Endothelial cell of umbilical vein (primary cell): ENCODE measurements at regions not wholly inside any gene's neighbourhood (a gene's known extent, or its start where the extent isn't known, plus 50 kb on each side); places are given as distances from the start of the nearest gene placed in this dataset.

Experiments
- BruUV-seq: library from RNA; stranded (reverse); fragments of 400-500 nt; replicated peaks from 2 replicates; lab custom pipeline; 2021; lab: Mats Ljungman, UMichigan
- CTCF ChIA-PET: fragments of 300-600, 350-600 bp; sonication (Branson Sonifier 250); formaldehyde crosslinking; loops from one replicate; lab custom pipeline; 2021; ENCODE audit warnings: antibody characterized with exemption, inconsistent platforms; lab: Charles Lee
- POLR2A ChIA-PET: fragments of 300-600, 350-600 bp; sonication (Branson Sonifier 250); formaldehyde crosslinking; loops from one replicate; lab custom pipeline; 2021; ENCODE audit warnings: antibody characterized with exemption, inconsistent platforms; lab: Charles Lee
- DNase-seq: peaks from one replicate; pipeline ENCODE4 v3.0.0-alpha.2; 2011; ENCODE audit warnings: low read depth, low spot score
- FAIRE-seq: peaks from 2 replicates; lab custom pipeline; 2011; peaks lifted over from hg19 to GRCh38; lab: Jason Lieb, UNC
- H2AFZ ChIP-seq: 2 replicates; pipeline ENCODE4 v1.6.0; 2012; ENCODE audit warnings: low read depth, low read length, control low read depth, inconsistent platforms
- H3K27ac ChIP-seq: 2 replicates; pipeline ENCODE4 v1.5.1; 2011; ENCODE audit warnings: low read depth, mild to moderate bottlenecking, control low read depth, low read length, moderate library complexity; ENCODE audit not compliant: insufficient read depth
- H3K27me3 ChIP-seq, 2 experiments: 2 replicates each; pipeline versions ENCODE4 v1.6.0 to v1.6.1; 2011; ENCODE audit warnings: low read length in 2 of 2, mixed read lengths in 1 of 2; ENCODE audit not compliant: control insufficient read depth in 2 of 2, insufficient read depth in 2 of 2
- H3K36me3 ChIP-seq, 2 experiments: 2 replicates in 1 of 2; 3 replicates in 1 of 2; pipeline ENCODE4 v1.5.1; 2011; ENCODE audit warnings: low read length in 2 of 2, mild to moderate bottlenecking in 1 of 2, moderate library complexity in 1 of 2; ENCODE audit not compliant: control insufficient read depth in 2 of 2, insufficient read depth in 2 of 2; ENCODE audit errors: extremely low read depth in 1 of 2
- H3K4me1 ChIP-seq: 3 replicates; pipeline ENCODE4 v1.5.1; 2011; ENCODE audit warnings: mild to moderate bottlenecking, low read length; ENCODE audit not compliant: control insufficient read depth, insufficient read depth; ENCODE audit errors: extremely low read depth
- H3K4me2 ChIP-seq: 2 replicates; pipeline ENCODE4 v1.6.1; 2011; ENCODE audit warnings: low read length, control low read depth, mixed read lengths; ENCODE audit not compliant: insufficient read depth
- H3K4me3 ChIP-seq, 3 experiments: fragments of 200-600 bp in 1 of 3; sonication (generic), shearing (Covaris generic) in 1 of 3; replicated peaks in 1 of 3; 2 replicates each; pipeline ENCODE4 v1.5.1; 2011 to 2016; ENCODE audit warnings: control low read depth in 3 of 3, low read length in 3 of 3, mild to moderate bottlenecking in 2 of 3, inconsistent platforms in 1 of 3, low read depth in 1 of 3, moderate library complexity in 1 of 3; ENCODE audit not compliant: insufficient read depth in 1 of 3
- H3K79me2 ChIP-seq: 2 replicates; pipeline ENCODE4 v1.6.0; 2012; ENCODE audit warnings: low read length, inconsistent platforms; ENCODE audit not compliant: control insufficient read depth, insufficient read depth
- H3K9ac ChIP-seq: replicated peaks from 2 replicates; pipeline ENCODE3; 2011; ENCODE audit warnings: low read length, control low read depth; ENCODE audit not compliant: insufficient read depth; ENCODE audit errors: extremely low read depth
- H3K9me1 ChIP-seq: replicated peaks from 3 replicates; pipeline ENCODE4 v1.6.0; 2011; ENCODE audit warnings: mild to moderate bottlenecking, low read length; ENCODE audit not compliant: control insufficient read depth, insufficient read depth; ENCODE audit errors: extremely low read depth
- H3K9me3 ChIP-seq: replicated peaks from 2 replicates; pipeline ENCODE4 v1.5.1; 2012; ENCODE audit warnings: low read length, inconsistent platforms; ENCODE audit not compliant: control insufficient read depth, insufficient read depth
- H4K20me1 ChIP-seq: replicated peaks from 2 replicates; pipeline ENCODE3; 2011; ENCODE audit warnings: mild to moderate bottlenecking, low read length; ENCODE audit not compliant: control insufficient read depth, insufficient read depth; ENCODE audit errors: extremely low read depth
- EZH2 ChIP-seq: IDR thresholded peaks from 2 replicates; pipeline ENCODE4 v1.6.1; 2012; ENCODE audit warnings: borderline replicate concordance, low read depth, mild to moderate bottlenecking, moderate library complexity, low read length, inconsistent platforms; ENCODE audit not compliant: severe bottlenecking
- FOS ChIP-seq: IDR thresholded peaks from 2 replicates; pipeline ENCODE4 v1.6.1; 2011; ENCODE audit warnings: mild to moderate bottlenecking, low read length, moderate library complexity, borderline replicate concordance; ENCODE audit not compliant: insufficient read depth
- GATA2 ChIP-seq: IDR thresholded peaks from 2 replicates; pipeline ENCODE4 v1.7.0; 2011; ENCODE audit warnings: low read depth, mild to moderate bottlenecking, moderate library complexity, mixed read lengths, low read length; ENCODE audit not compliant: insufficient read length, insufficient read depth
- JUN ChIP-seq: IDR thresholded peaks from 2 replicates; pipeline ENCODE4 v1.6.1; 2011; ENCODE audit warnings: borderline replicate concordance, low read depth; ENCODE audit not compliant: insufficient read length, insufficient read depth
- MYC ChIP-seq: IDR thresholded peaks from one replicate; pipeline ENCODE4 v1.6.1; 2011; ENCODE audit warnings: mild to moderate bottlenecking, low read depth, low read length
- POLR2A ChIP-seq: IDR thresholded peaks from 2 replicates; pipeline ENCODE4 v1.6.1; 2012; ENCODE audit warnings: low read depth, mild to moderate bottlenecking, control low read depth, low read length
- POLR2AphosphoS5 ChIP-seq: IDR thresholded peaks from 2 replicates; pipeline ENCODE4 v1.6.1; 2012; ENCODE audit warnings: low read depth, mild to moderate bottlenecking, control low read depth, low read length, moderate library complexity; ENCODE audit not compliant: insufficient read depth
- dilution Hi-C: fragments of 300-500 bp; cut with MboI; formaldehyde crosslinking; loops from one replicate; pipeline ENCODE4 v1.15.0; 2019; ENCODE audit warnings: low sequenced_read_pairs; ENCODE audit not compliant: extremely low pct_ligation_motif_present
- intact Hi-C: fragments of 100-400 bp; cut with micrococcal nuclease; formaldehyde crosslinking; loops from one replicate; pipeline ENCODE4 v1.10.0; 2022
- TF ChIP-seq, protein P1 (sequence below), 2 donors: IDR thresholded peaks; 1 replicate in 1 of 2; 2 replicates in 1 of 2; pipeline ENCODE4 v1.5.1; 2011; ENCODE audit warnings: low read length in 2 of 2, mild to moderate bottlenecking in 2 of 2, moderate library complexity in 2 of 2, control low read depth in 1 of 2, inconsistent platforms in 1 of 2, low read depth in 1 of 2; ENCODE audit not compliant: insufficient read depth in 1 of 2; ENCODE audit errors: extremely low read depth in 1 of 2
- TF ChIP-seq, protein P2 (sequence below): IDR thresholded peaks from 2 replicates; pipeline ENCODE4 v1.6.1; 2011; ENCODE audit not compliant: insufficient read depth, insufficient read length

DNA sequence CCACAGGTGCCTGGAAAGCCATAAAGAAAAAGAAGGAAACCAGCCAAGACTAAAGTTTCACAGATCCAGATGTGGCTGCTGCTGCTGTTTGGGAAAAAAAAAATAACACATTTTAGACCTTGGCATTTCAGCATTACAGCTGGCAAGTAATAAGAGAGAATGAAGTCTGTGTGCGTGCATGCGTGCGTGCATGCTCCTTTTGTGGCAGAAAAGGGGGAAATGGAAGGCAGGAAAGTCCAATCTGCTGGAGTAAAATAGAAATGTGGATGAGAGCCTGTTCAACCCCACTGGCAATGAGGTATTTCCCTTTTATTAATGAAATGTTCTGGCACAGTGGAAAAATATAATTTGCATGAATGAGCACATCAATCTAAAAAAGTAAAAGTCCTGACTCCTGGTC is 137.0 kb upstream of the SEMA3A start:
- H2AFZ ChIP-seq = no peak overlapping the region
- intact Hi-C loops = loop anchor here (10.0 kb wide), 1 partner anchor 693 kb away; no protein-coding TSS in a partner anchor
- H3K27ac ChIP-seq = no peak overlapping the region
- no peak overlapping the region for H3K9ac ChIP-seq
- CTCF ChIA-PET = no interaction called here
- no peaks in the 10 kb centered on the region for H3K9me3 ChIP-seq
- H3K9me1 ChIP-seq = no peaks in the 10 kb centered on the region
- FAIRE-seq (no peak), DNase-seq (no peak)
- no peaks in the 10 kb centered on the region for H3K79me2 ChIP-seq
- H3K4me3 ChIP-seq = no peak overlapping the region
- no peaks in the 10 kb centered on the region for H3K27me3 ChIP-seq
- H3K4me2 ChIP-seq = no peak overlapping the region
- BruUV-seq = no TSS peak
- H3K36me3 ChIP-seq = no peaks in the 10 kb centered on the region
- no peaks in the 10 kb centered on the region for H4K20me1 ChIP-seq
- dilution Hi-C loops = no loop called here
- H3K4me1 ChIP-seq = peaks cover 2% of the 10 kb centered on the region
- POLR2A ChIA-PET = no interaction called here
- TF ChIP-seq, protein P1, sequence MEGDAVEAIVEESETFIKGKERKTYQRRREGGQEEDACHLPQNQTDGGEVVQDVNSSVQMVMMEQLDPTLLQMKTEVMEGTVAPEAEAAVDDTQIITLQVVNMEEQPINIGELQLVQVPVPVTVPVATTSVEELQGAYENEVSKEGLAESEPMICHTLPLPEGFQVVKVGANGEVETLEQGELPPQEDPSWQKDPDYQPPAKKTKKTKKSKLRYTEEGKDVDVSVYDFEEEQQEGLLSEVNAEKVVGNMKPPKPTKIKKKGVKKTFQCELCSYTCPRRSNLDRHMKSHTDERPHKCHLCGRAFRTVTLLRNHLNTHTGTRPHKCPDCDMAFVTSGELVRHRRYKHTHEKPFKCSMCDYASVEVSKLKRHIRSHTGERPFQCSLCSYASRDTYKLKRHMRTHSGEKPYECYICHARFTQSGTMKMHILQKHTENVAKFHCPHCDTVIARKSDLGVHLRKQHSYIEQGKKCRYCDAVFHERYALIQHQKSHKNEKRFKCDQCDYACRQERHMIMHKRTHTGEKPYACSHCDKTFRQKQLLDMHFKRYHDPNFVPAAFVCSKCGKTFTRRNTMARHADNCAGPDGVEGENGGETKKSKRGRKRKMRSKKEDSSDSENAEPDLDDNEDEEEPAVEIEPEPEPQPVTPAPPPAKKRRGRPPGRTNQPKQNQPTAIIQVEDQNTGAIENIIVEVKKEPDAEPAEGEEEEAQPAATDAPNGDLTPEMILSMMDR (IDR thresholded peaks at IDR 0.05; ENCODE audit: extremely low read depth in 1 of 2, insufficient read depth in 1 of 2, low read depth in 1 of 2, low read length in 2 of 2) = no peak
- TF ChIP-seq, protein P2, sequence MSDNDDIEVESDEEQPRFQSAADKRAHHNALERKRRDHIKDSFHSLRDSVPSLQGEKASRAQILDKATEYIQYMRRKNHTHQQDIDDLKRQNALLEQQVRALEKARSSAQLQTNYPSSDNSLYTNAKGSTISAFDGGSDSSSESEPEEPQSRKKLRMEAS = no peak
- TF ChIP-seq MYC (no peak), FOS (no peak), POLR2AphosphoS5 (no peak), EZH2 (no peak), GATA2 (no peak), JUN (no peak), POLR2A (no peak)
